ENCODE measurements at regions not wholly inside any gene's neighbourhood (a gene's known extent, or its start where the extent isn't known, plus 50 kb on each side); places are given as distances from the start of the nearest gene placed in this dataset.

GRCh38 chr5:104444656-104445055 lies 882.1 kb upstream of the NUDT12 start:
- no peak for TF ChIP-seq CTCF (conservative IDR thresholded peaks at IDR 0.05; ENCODE audit: low read depth, low read length)
- TF ChIP-seq EZH2 (IDR thresholded peaks at IDR 0.05; ENCODE audit: borderline replicate concordance, low read depth, low read length, poor library complexity, severe bottlenecking): no peak

Data from A673 (cell line).